Kidney (tissue), 13 donors: ENCODE measurements at regions not wholly inside any gene's neighbourhood (a gene's known extent, or its start where the extent isn't known, plus 50 kb on each side); places are given as distances from the start of the nearest gene placed in this dataset.

Experiments
- DNase-seq, 5 donors: peaks; one replicate each; pipeline ENCODE4 v3.0.0-alpha.2; 2013 to 2020
- FAIRE-seq: peaks from 2 replicates; lab custom pipeline; 2012; peaks lifted over from hg19 to GRCh38; lab: Jason Lieb, UNC
- H3K27ac ChIP-seq, 2 donors: one replicate each; pipeline ENCODE4 v1.7.0; 2013; ENCODE audit warnings: low read depth in 2 of 2, low read length in 2 of 2, inconsistent platforms in 1 of 2
- H3K27me3 ChIP-seq: one replicate; pipeline ENCODE4 v1.7.1; 2013; ENCODE audit warnings: low read length, inconsistent platforms; ENCODE audit not compliant: control insufficient read depth, insufficient read depth
- H3K36me3 ChIP-seq, 3 donors: one replicate each; pipeline versions ENCODE4 v1.7.0 to v1.7.1; 2013; ENCODE audit warnings: low read length in 3 of 3, control low read depth in 1 of 3, inconsistent platforms in 1 of 3; ENCODE audit not compliant: insufficient read depth in 3 of 3, control insufficient read depth in 2 of 3
- H3K4me1 ChIP-seq, 3 donors: one replicate each; pipeline versions ENCODE4 v1.7.0 to v1.7.1; 2013; ENCODE audit warnings: low read length in 3 of 3, inconsistent platforms in 1 of 3, low read depth in 1 of 3; ENCODE audit not compliant: control insufficient read depth in 2 of 3, insufficient read depth in 2 of 3
- H3K4me3 ChIP-seq, 3 donors: one replicate each; pipeline versions ENCODE4 v1.7.0 to v1.8.1; 2013; ENCODE audit warnings: low read length in 3 of 3, control low read depth in 1 of 3, inconsistent platforms in 1 of 3
- H3K9ac ChIP-seq, 3 donors: one replicate each; pipeline versions ENCODE4 v1.7.0 to v1.7.1; 2013; ENCODE audit warnings: low read length in 3 of 3, control low read depth in 1 of 3, inconsistent platforms in 1 of 3
- H3K9me3 ChIP-seq, 3 donors: one replicate each; pipeline versions ENCODE4 v1.7.0 to v1.7.1; 2013; ENCODE audit warnings: low read length in 3 of 3, control low read depth in 1 of 3, inconsistent platforms in 1 of 3; ENCODE audit not compliant: control insufficient read depth in 2 of 3, insufficient read depth in 1 of 3
- CTCF ChIP-seq: IDR thresholded peaks from 3 replicates; pipeline ENCODE4 v1.5.1; 2012; ENCODE audit warnings: mild to moderate bottlenecking, moderate library complexity, borderline replicate concordance; ENCODE audit not compliant: insufficient read depth; ENCODE audit errors: extremely low read depth
- intact Hi-C: fragments of 100-400 bp; cut with DNase I; formaldehyde crosslinking; loops from one replicate; pipeline ENCODE4 v1.11.1; 2022
- donor health status: control.
- donor health status: control.
- donor health status: control.
- donor health status: control.
- donor health status: control.
- donor health status: DM: yes; HTN: yes; CAD: no.
- donor health status: Normal renal cell carcinoma (clear cell type).

- peak; percentile 11 for TF ChIP-seq CTCF
- FAIRE-seq: no peak
- peak in 2 of 5 donors; percentile 34 to 47 for DNase-seq
Measured at GRCh38 chr2:20506201-20506685, 59.4 kb downstream of the RHOB start.

GRCh38 chr2:20507166-20507692 is 60.4 kb downstream of the RHOB start:
- H3K27ac ChIP-seq: peak overlapping the region; percentile 61 to 76
- H3K9ac ChIP-seq: no peak overlapping the region
- no peaks in the 10 kb centered on the region for H3K9me3 ChIP-seq
- no peak for TF ChIP-seq CTCF
- H3K36me3 ChIP-seq: no peaks in the 10 kb centered on the region
- intact Hi-C loops: no loop called here
- DNase-seq (no peak), FAIRE-seq (no peak)
- peaks cover 0 to 23% (median 14%) of the 10 kb centered on the region in 3 donors for H3K4me1 ChIP-seq
- H3K4me3 ChIP-seq: no peak overlapping the region
- H3K27me3 ChIP-seq: no peaks in the 10 kb centered on the region

More at GRCh38 chr2:20506201-20506685, 59.4 kb downstream of the RHOB start:
- H3K27ac ChIP-seq: peak overlapping the region; percentile 76 to 78
- H3K27me3 ChIP-seq: no peaks in the 10 kb centered on the region
- intact Hi-C loops: no loop called here
- H3K36me3 ChIP-seq: no peaks in the 10 kb centered on the region
- H3K4me1 ChIP-seq: peaks cover 0 to 23% (median 14%) of the 10 kb centered on the region in 3 donors
- peak overlapping the region in 1 of 3 donors; percentile 16 for H3K9ac ChIP-seq
- no peak overlapping the region for H3K4me3 ChIP-seq
- no peaks in the 10 kb centered on the region for H3K9me3 ChIP-seq

GRCh38 chr2:20507711-20508110 is 60.8 kb downstream of the RHOB start:
- no peak overlapping the region for H3K9ac ChIP-seq
- no peaks in the 10 kb centered on the region for H3K9me3 ChIP-seq
- peaks cover 0 to 23% (median 14%) of the 10 kb centered on the region in 3 donors for H3K4me1 ChIP-seq
- no peak for TF ChIP-seq CTCF
- no peaks in the 10 kb centered on the region for H3K36me3 ChIP-seq
- H3K4me3 ChIP-seq: no peak overlapping the region
- H3K27me3 ChIP-seq: no peaks in the 10 kb centered on the region
- no peak for DNase-seq
- no peak overlapping the region for H3K27ac ChIP-seq
- intact Hi-C loops: no loop called here
- FAIRE-seq: no peak
